SK-N-MC (cell line): ENCODE measurements at regions not wholly inside any gene's neighbourhood (a gene's known extent, or its start where the extent isn't known, plus 50 kb on each side); places are given as distances from the start of the nearest gene placed in this dataset.

ENCODE experiments used
- DNase-seq: peaks from one replicate; pipeline ENCODE4 v3.0.0-alpha.2; 2011; ENCODE audit warnings: low read depth, low spot score
- H3K27ac ChIP-seq: fragments of 200-600 bp; sonication (generic); 2 replicates; pipeline ENCODE4 v1.5.1; 2016; ENCODE audit warnings: mixed run types
- H3K36me3 ChIP-seq: fragments of 200-600 bp; sonication (generic); 2 replicates; pipeline ENCODE4 v1.6.1; 2017; ENCODE audit warnings: antibody characterized with exemption, low read length, mixed read lengths; ENCODE audit not compliant: insufficient read depth
- H3K4me3 ChIP-seq: fragments of 200-600 bp; sonication (generic); 2 replicates; pipeline ENCODE4 v1.5.1; 2016
- H3K9ac ChIP-seq: fragments of 200-600 bp; sonication (generic); 2 replicates; pipeline ENCODE4 v1.8.0; 2017; ENCODE audit warnings: mixed run types, mixed read lengths; ENCODE audit not compliant: insufficient read length
- H3K9me3 ChIP-seq: fragments of 200-600 bp; sonication (generic); 2 replicates; pipeline ENCODE4 v1.6.1; 2017; ENCODE audit warnings: low read depth, mild to moderate bottlenecking, antibody characterized with exemption, low read length, moderate library complexity, mixed read lengths
- EZH2 ChIP-seq: fragments of 200-600 bp; sonication (generic); IDR thresholded peaks from one replicate; pipeline ENCODE4 v1.6.1; 2017; ENCODE audit warnings: antibody characterized with exemption
- FOXP2 ChIP-seq: optimal IDR thresholded peaks from 2 replicates; pipeline ENCODE3; 2011; ENCODE audit warnings: mild to moderate bottlenecking, moderate library complexity; ENCODE audit not compliant: insufficient read depth; ENCODE audit errors: extremely low read length, control extremely low read depth
- POLR2AphosphoS5 ChIP-seq: IDR thresholded peaks from 2 replicates; pipeline ENCODE4 v1.6.1; 2012; ENCODE audit warnings: mild to moderate bottlenecking, low read depth, low read length, borderline replicate concordance

DNA sequence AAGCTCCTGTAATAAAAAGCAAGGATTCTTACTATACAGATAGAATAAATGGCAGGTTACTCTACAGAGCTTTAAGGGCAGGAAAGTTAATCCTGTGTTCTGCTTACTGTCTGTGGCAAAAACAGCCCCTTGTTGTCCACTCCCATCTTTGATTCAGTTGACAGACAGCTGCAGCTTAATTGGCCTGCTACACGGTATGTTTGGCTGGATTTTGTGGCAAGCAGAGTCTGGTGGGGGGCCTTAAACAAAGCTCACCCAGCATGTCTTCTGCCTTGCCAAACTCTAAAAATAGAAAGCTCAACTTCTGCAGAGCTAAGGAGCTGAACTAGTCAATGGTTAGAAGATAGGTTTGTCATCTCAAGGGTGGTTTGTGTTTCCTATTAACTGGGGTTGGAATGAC, 407.2 kb downstream of the HLX start:
- TF ChIP-seq POLR2AphosphoS5 (no peak), EZH2 (no peak), FOXP2 (no peak)
- Histone ChIP-seq H3K4me3 (no peak overlapping the region), H3K9me3 (no peaks in the 10 kb centered on the region), H3K9ac (no peak overlapping the region), H3K36me3 (no peaks in the 10 kb centered on the region), H3K27ac (no peak overlapping the region)
- DNase-seq, result no peak

DNA sequence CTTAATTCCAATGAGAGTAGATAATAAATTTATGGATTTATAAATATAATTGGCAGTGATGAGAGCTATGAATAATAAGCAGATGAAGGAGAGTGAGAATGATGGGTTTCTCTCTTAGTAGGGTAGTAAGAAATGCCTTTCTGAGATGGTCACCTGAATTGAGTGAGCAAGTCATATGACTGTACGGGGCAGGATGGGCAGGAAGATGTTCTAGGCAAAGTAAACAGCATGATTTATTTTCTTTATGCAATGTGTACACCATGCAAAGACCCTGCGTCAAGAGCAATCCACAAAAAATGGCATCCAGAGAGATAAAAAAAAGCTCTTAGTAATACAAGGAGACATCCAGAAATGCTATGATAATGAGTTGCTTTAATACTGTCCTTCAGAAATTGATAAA, 409.9 kb downstream of the HLX start:
- no peak overlapping the region for H3K4me3 ChIP-seq
- no peak overlapping the region for H3K9ac ChIP-seq
- H3K27ac ChIP-seq, result no peak overlapping the region
- no peak for TF ChIP-seq POLR2AphosphoS5
- no peak for TF ChIP-seq FOXP2
- no peak for TF ChIP-seq EZH2
- no peaks in the 10 kb centered on the region for H3K36me3 ChIP-seq
- DNase-seq, result no peak
- H3K9me3 ChIP-seq, result no peaks in the 10 kb centered on the region

DNA sequence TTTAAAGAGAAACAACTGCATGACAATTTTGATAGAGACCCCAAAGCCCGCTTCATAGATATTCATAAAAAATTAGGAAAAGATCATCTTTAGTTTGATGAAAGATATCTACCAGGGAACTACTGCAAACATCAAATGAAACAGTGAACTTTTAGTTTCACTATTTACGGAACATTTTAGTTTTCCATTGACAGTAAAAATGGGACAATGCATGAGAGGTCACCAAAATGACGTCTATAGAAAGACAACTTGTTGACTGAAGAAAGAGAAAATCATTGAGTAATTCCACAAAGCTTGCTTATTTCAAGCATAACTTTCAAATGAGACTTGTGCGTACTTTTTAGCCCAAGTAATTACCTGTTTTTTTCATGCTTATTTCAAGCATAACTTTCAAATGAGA, 411.4 kb downstream of the HLX start:
- Histone ChIP-seq H3K27ac (no peak overlapping the region), H3K36me3 (no peaks in the 10 kb centered on the region), H3K9ac (no peak overlapping the region), H3K4me3 (no peak overlapping the region), H3K9me3 (no peaks in the 10 kb centered on the region)
- no peak for DNase-seq
- no peak for TF ChIP-seq POLR2AphosphoS5
- no peak for TF ChIP-seq FOXP2
- TF ChIP-seq EZH2, result no peak

DNA sequence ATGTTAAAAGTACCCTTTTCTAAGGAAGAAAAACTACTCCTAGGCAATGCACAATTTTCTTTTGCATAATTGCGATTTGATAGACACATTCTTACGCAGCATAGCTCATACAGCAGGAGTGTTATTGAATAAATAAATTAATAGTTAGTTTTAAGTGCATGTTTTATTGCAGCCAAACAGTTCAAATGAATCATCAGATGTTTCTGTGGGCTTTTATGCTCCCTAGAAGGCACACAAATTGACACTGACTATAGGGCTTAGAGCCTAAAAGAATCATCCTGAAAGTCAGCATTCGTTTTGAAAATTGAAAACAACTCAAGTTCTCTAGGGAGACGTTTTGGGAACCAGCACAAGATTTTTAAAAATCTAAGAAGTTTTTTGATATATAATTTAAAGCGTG, 411.9 kb downstream of the HLX start:
- no peaks in the 10 kb centered on the region for H3K9me3 ChIP-seq
- no peak overlapping the region for H3K27ac ChIP-seq
- no peak for DNase-seq
- H3K36me3 ChIP-seq, result no peaks in the 10 kb centered on the region
- no peak overlapping the region for H3K9ac ChIP-seq
- no peak overlapping the region for H3K4me3 ChIP-seq
- TF ChIP-seq EZH2 (no peak), POLR2AphosphoS5 (no peak), FOXP2 (no peak)

DNA sequence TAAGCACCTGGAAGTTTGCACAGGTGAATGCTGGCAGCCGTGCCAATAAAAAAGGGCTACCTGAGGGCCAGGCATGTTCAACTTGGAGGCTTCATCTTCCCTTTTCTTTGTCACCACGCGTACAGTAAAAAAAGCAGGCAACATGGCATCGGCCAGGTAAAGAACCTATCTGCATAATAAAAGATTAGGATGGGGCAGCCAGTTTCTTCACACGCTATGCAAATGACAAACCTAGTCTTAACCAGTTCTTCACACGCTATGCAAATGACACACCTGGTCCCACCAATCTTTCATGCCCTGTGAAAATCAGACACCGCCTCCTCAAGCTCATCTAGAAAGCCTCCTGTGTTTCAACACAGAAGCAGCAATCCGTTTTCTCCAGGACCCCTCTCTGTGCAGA, 413.4 kb downstream of the HLX start:
- TF ChIP-seq POLR2AphosphoS5 (no peak), EZH2 (no peak), FOXP2 (no peak)
- Histone ChIP-seq H3K36me3 (no peaks in the 10 kb centered on the region), H3K9ac (no peak overlapping the region), H3K9me3 (no peaks in the 10 kb centered on the region), H3K27ac (no peak overlapping the region), H3K4me3 (no peak overlapping the region)
- no peak for DNase-seq

DNA sequence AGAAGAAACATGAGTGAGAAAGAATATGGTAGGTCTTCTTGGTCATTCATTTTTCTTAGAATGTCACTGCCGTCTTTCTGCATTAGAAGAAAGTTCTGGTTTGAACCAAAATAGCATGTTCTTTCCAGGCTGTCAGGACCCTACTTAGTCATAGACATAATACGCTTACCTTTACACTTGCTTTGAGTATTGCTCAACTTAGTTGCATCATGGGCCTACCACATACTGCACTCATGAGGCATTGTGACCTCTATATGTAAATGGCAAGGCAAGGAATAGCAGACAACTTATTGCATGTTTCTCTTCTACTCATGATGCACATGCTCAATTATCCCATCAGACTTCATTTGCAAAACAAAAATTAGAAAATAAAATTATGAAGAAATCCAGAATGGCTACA, 415.0 kb downstream of the HLX start:
- no peak overlapping the region for H3K4me3 ChIP-seq
- H3K27ac ChIP-seq, result no peak overlapping the region
- no peak overlapping the region for H3K9ac ChIP-seq
- TF ChIP-seq FOXP2 (no peak), EZH2 (no peak), POLR2AphosphoS5 (no peak)
- no peaks in the 10 kb centered on the region for H3K9me3 ChIP-seq
- DNase-seq, result no peak
- no peaks in the 10 kb centered on the region for H3K36me3 ChIP-seq

DNA sequence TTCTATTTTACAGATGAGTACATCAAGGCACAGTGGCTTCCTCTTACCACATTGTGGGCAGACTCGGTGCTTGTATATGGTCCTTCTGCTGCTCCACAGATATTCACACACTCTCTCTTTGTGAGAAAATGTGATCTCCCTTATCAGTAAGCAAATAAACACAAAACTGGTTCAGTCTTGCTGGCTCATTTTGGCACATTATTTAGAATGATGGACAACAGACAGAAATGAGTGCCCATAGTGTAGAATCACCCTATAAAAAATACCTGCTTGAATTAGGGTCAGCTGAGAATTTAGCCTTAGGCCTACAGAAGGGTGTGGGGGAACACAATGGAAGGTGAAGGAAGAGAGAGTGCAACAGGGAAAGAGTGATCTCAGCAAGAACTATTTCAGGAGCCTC, 423.1 kb downstream of the HLX start:
- Histone ChIP-seq H3K4me3 (no peak overlapping the region), H3K36me3 (no peaks in the 10 kb centered on the region), H3K9me3 (no peaks in the 10 kb centered on the region), H3K27ac (no peak overlapping the region), H3K9ac (no peak overlapping the region)
- TF ChIP-seq EZH2, result no peak
- no peak for TF ChIP-seq FOXP2
- DNase-seq, result no peak

DNA sequence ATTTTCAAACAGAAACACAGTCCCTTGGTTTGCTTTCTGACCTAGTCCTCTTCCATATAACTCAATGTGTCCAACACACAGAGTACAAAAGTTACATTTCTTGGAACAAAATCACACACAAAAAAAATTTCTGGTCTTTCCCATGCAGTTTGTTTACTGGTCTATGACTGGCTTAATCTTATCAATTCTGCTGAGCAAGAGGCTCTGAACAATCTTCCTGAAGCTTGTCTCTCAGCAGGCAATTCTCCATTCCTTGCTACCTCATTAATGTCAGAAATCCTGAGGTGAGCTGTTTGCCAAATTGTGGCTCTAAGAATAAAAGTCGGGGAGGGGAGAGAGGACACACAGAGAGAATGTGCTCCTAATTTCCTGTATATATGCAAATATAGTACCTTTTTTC, 423.6 kb downstream of the HLX start:
- no peak for DNase-seq
- H3K36me3 ChIP-seq, result no peaks in the 10 kb centered on the region
- TF ChIP-seq EZH2 (no peak), FOXP2 (no peak), POLR2AphosphoS5 (no peak)
- H3K27ac ChIP-seq, result no peak overlapping the region
- no peaks in the 10 kb centered on the region for H3K9me3 ChIP-seq
- H3K9ac ChIP-seq, result no peak overlapping the region
- no peak overlapping the region for H3K4me3 ChIP-seq

DNA sequence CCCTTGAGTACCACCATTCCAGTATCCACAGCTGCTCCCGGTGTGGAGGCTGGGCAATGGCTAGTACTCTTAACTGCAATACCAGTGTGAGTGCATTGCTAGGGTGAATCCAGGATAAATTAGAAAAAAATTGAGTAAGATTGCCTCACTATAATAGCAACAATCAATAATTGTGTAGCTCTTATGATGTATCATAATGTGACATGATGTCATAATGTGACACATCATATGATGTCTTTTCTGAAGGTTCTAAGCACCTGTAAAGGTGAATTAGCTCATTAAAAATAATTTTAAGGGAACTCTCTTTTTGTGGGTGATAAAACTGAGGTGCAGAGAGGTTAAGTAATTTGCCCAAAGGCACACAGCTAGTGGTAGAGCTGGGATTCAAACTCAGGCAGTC, 424.4 kb downstream of the HLX start:
- H3K27ac ChIP-seq, result no peak overlapping the region
- TF ChIP-seq FOXP2, result no peak
- TF ChIP-seq POLR2AphosphoS5, result no peak
- TF ChIP-seq EZH2, result no peak
- H3K9ac ChIP-seq, result no peak overlapping the region
- H3K4me3 ChIP-seq, result no peak overlapping the region
- DNase-seq, result no peak
- no peaks in the 10 kb centered on the region for H3K9me3 ChIP-seq
- no peaks in the 10 kb centered on the region for H3K36me3 ChIP-seq
